Vagina (tissue), 2 donors: ENCODE measurements at regions not wholly inside any gene's neighbourhood (a gene's known extent, or its start where the extent isn't known, plus 50 kb on each side); places are given as distances from the start of the nearest gene placed in this dataset.

Experiments
- POLR2AphosphoS5 ChIP-seq, 2 donors: sonication (generic); formaldehyde crosslinking; IDR thresholded peaks; one replicate each; pipeline ENCODE4 v1.9.0; 2017; ENCODE audit warnings: antibody characterized with exemption in 2 of 2, mild to moderate bottlenecking in 2 of 2, low read depth in 1 of 2; ENCODE audit not compliant: insufficient read depth in 1 of 2
- TF ChIP-seq, protein P1 (sequence below), 3 experiments: fragments of 450-650 bp in 2 of 3; fragments of 200-600 bp in 1 of 3; sonication (generic) in 1 of 3; IDR thresholded peaks; one replicate each; pipeline ENCODE4 v1.5.1; 2017 to 2019; ENCODE audit warnings: antibody characterized with exemption in 3 of 3, mild to moderate bottlenecking in 2 of 3, moderate library complexity in 2 of 3

DNA sequence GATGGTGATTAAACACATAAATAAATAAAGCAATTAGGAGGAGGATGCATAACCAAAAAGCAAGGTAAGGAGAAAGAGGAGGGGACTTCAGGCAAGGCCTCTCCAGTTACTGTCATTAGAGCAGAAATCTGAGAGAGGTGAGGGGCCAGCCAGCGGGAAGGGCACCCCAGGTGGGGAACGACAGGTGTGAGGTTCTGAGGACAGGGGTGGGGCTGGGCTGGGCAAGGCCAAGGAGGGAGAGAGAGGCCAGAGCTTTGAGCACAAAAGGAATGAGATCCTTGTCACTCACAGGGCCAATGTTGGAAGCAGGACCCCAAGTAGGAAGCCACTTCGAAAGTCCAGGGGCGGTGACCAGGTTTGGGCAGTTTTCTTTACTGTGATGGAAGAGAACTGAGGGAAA lies 182.2 kb upstream of the RAB4A start:
- TF ChIP-seq POLR2AphosphoS5 (IDR thresholded peaks at IDR 0.05; ENCODE audit: insufficient read depth in 1 of 2, low read depth in 1 of 2), result no peak
- TF ChIP-seq, protein P1, sequence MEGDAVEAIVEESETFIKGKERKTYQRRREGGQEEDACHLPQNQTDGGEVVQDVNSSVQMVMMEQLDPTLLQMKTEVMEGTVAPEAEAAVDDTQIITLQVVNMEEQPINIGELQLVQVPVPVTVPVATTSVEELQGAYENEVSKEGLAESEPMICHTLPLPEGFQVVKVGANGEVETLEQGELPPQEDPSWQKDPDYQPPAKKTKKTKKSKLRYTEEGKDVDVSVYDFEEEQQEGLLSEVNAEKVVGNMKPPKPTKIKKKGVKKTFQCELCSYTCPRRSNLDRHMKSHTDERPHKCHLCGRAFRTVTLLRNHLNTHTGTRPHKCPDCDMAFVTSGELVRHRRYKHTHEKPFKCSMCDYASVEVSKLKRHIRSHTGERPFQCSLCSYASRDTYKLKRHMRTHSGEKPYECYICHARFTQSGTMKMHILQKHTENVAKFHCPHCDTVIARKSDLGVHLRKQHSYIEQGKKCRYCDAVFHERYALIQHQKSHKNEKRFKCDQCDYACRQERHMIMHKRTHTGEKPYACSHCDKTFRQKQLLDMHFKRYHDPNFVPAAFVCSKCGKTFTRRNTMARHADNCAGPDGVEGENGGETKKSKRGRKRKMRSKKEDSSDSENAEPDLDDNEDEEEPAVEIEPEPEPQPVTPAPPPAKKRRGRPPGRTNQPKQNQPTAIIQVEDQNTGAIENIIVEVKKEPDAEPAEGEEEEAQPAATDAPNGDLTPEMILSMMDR (IDR thresholded peaks at IDR 0.05), result no peak
